Fibroblast of lung (primary cell): ENCODE measurements at regions not wholly inside any gene's neighbourhood (a gene's known extent, or its start where the extent isn't known, plus 50 kb on each side); places are given as distances from the start of the nearest gene placed in this dataset.
"Not testable (repeated sequence)": the region's sequence is repeated elsewhere in the genome, so short reads cannot be mapped to it uniquely, and the experiment has no call there.

Experiments
- DNase-seq, 2 donors: peaks; one replicate each; pipeline versions ENCODE4 v3.0.0 to v3.0.0-alpha.2; 2010; ENCODE audit warnings: low read depth in 2 of 2
- H2AFZ ChIP-seq: 2 replicates; pipeline ENCODE4 v1.5.1; 2012; ENCODE audit warnings: low read length, control low read depth, inconsistent platforms
- H3K27ac ChIP-seq: 2 replicates; pipeline ENCODE4 v1.5.1; 2011; ENCODE audit warnings: low read length, control low read depth; ENCODE audit not compliant: insufficient read depth
- H3K27me3 ChIP-seq: 2 replicates; pipeline ENCODE4 v1.5.1; 2011; ENCODE audit warnings: mild to moderate bottlenecking, low read length; ENCODE audit not compliant: control insufficient read depth, insufficient read depth
- H3K36me3 ChIP-seq: 2 replicates; pipeline ENCODE4 v1.5.1; 2011; ENCODE audit warnings: low read length; ENCODE audit not compliant: control insufficient read depth, insufficient read depth
- H3K4me1 ChIP-seq: 2 replicates; pipeline ENCODE4 v1.5.1; 2011; ENCODE audit warnings: low read length; ENCODE audit not compliant: control insufficient read depth, insufficient read depth; ENCODE audit errors: extremely low read depth
- H3K4me2 ChIP-seq: 2 replicates; pipeline ENCODE4 v1.5.1; 2011; ENCODE audit warnings: low read length, control low read depth; ENCODE audit not compliant: insufficient read depth; ENCODE audit errors: extremely low read depth
- H3K4me3 ChIP-seq, 4 experiments: fragments of 200-600 bp in 1 of 4; sonication (generic) in 1 of 4; replicated peaks in 1 of 4; 2 replicates each; pipeline ENCODE4 v1.5.1; 2011 to 2016; ENCODE audit warnings: low read length in 4 of 4, low read depth in 3 of 4, mild to moderate bottlenecking in 3 of 4, control low read depth in 2 of 4, inconsistent platforms in 1 of 4, mixed read lengths in 1 of 4; ENCODE audit not compliant: insufficient read depth in 1 of 4; ENCODE audit errors: control extremely low read depth in 1 of 4
- H3K79me2 ChIP-seq: 2 replicates; pipeline ENCODE4 v1.5.1; 2012; ENCODE audit warnings: mild to moderate bottlenecking, low read length, inconsistent platforms; ENCODE audit not compliant: control insufficient read depth, insufficient read depth
- H3K9ac ChIP-seq: 2 replicates; pipeline ENCODE4 v1.5.1; 2011; ENCODE audit warnings: mild to moderate bottlenecking, low read length, control low read depth; ENCODE audit not compliant: insufficient read depth
- H3K9me3 ChIP-seq: 2 replicates; pipeline ENCODE4 v1.5.1; 2012; ENCODE audit warnings: low read depth, low read length; ENCODE audit not compliant: control insufficient read depth, insufficient read depth
- H4K20me1 ChIP-seq: 2 replicates; pipeline ENCODE4 v1.5.1; 2011; ENCODE audit warnings: low read length; ENCODE audit not compliant: control insufficient read depth, insufficient read depth; ENCODE audit errors: extremely low read depth
- EZH2 ChIP-seq: IDR thresholded peaks from 2 replicates; pipeline ENCODE4 v1.5.1; 2012; ENCODE audit warnings: low read length, control low read depth, mild to moderate bottlenecking; ENCODE audit errors: missing control alignments
- TF ChIP-seq, protein P1 (sequence below), 2 donors: IDR thresholded peaks in 1 of 2; conservative IDR thresholded peaks in 1 of 2; 1 replicate in 1 of 2; 2 replicates in 1 of 2; pipeline ENCODE4 v1.5.1; 2011 to 2012; ENCODE audit warnings: low read length in 2 of 2, control low read depth in 1 of 2, inconsistent platforms in 1 of 2, low read depth in 1 of 2, mild to moderate bottlenecking in 1 of 2

DNA sequence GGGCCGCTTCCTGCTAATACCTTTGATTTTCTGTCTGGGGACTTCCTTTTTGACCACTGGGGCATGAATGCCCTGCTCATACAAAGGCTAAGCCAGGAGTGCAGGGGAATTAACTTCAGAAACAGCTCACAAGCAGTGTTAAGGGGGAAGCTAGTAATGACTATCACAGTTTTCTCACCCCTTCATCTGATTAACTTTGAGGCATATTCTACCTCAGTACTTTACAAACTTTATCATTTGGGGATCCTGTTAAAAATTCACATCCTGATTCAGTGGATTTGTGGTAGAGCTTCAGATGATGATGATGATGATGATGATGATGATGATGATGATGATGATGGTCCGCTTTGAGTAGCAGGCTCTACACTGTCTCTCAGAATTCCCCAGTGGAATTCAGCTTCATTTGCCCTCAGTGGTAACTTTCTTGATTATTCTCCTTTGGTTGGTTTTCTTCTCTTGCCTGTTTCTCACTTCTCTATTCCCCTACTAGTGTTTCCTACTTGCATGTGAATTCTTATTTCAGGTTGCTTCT is 78.4 kb upstream of the TMEM170B start:
- no peaks in the 10 kb centered on the region for H3K79me2 ChIP-seq
- no peak overlapping the region for H3K4me2 ChIP-seq
- H3K9me3 ChIP-seq, result no peaks in the 10 kb centered on the region
- H4K20me1 ChIP-seq, result no peaks in the 10 kb centered on the region
- no peak overlapping the region for H3K9ac ChIP-seq
- no peak overlapping the region for H3K27ac ChIP-seq
- no peaks in the 10 kb centered on the region for H3K36me3 ChIP-seq
- DNase-seq, result no peak
- H2AFZ ChIP-seq, result no peak overlapping the region
- H3K4me1 ChIP-seq, result no peaks in the 10 kb centered on the region
- H3K27me3 ChIP-seq, result no peaks in the 10 kb centered on the region
- TF ChIP-seq, protein P1, sequence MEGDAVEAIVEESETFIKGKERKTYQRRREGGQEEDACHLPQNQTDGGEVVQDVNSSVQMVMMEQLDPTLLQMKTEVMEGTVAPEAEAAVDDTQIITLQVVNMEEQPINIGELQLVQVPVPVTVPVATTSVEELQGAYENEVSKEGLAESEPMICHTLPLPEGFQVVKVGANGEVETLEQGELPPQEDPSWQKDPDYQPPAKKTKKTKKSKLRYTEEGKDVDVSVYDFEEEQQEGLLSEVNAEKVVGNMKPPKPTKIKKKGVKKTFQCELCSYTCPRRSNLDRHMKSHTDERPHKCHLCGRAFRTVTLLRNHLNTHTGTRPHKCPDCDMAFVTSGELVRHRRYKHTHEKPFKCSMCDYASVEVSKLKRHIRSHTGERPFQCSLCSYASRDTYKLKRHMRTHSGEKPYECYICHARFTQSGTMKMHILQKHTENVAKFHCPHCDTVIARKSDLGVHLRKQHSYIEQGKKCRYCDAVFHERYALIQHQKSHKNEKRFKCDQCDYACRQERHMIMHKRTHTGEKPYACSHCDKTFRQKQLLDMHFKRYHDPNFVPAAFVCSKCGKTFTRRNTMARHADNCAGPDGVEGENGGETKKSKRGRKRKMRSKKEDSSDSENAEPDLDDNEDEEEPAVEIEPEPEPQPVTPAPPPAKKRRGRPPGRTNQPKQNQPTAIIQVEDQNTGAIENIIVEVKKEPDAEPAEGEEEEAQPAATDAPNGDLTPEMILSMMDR (conservative IDR thresholded peaks at IDR 0.05 in 1 of 2, IDR thresholded peaks at IDR 0.05 in 1 of 2; ENCODE audit: low read depth in 1 of 2, low read length in 2 of 2), result no peak
- TF ChIP-seq EZH2, result no peak
- no peak overlapping the region for H3K4me3 ChIP-seq

DNA sequence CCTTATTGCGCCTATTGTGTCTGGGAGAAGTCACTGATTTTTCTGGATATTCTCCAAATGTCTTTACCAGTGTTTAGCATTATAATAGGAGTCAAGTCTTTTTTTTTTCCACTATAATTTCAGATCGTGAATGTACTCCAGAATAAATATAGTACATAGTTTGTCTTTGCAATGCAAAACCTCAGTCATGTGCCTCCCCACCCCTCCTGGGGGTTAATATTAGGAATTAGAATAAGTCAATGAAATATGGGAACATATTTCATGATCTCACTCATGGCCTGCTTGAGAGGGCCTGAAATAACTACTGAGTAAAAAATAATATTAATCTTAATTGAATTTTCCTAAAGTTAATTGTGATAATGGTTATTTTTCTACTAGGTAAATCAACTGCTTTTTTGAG is 79.0 kb upstream of the TMEM170B start:
- Histone ChIP-seq H3K36me3 (no peaks in the 10 kb centered on the region), H3K4me3 (no peak overlapping the region), H3K9ac (no peak overlapping the region), H3K4me2 (no peak overlapping the region), H4K20me1 (no peaks in the 10 kb centered on the region), H3K27ac (no peak overlapping the region), H3K27me3 (no peaks in the 10 kb centered on the region), H3K4me1 (no peaks in the 10 kb centered on the region), H3K9me3 (no peaks in the 10 kb centered on the region), H2AFZ (no peak overlapping the region), H3K79me2 (no peaks in the 10 kb centered on the region)
- no peak for DNase-seq
- TF ChIP-seq EZH2, result no peak
- TF ChIP-seq, protein P1 (conservative IDR thresholded peaks at IDR 0.05 in 1 of 2, IDR thresholded peaks at IDR 0.05 in 1 of 2; ENCODE audit: low read depth in 1 of 2, low read length in 2 of 2), result no peak

DNA sequence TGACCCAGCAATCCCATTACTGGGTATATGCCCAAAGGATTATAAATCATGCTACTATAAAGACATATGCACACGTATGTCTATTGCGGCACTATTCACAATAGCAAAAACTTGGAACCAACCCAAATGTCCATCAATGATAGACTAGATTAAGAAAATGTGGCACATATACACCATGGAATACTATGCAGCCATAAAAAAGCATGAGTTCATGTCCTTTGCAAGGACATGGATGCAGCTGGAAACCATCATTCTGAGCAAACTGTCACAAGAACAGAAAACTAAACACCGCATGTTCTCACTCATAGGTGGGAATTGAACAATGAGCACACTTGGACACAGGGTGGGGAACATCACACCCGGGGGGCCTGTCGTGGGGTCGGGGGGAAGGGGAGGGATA is 80.1 kb upstream of the TMEM170B start:
- not testable (repeated sequence) for H3K9me3 ChIP-seq, DNase-seq, H3K27ac ChIP-seq, H3K27me3 ChIP-seq, H4K20me1 ChIP-seq, H3K4me2 ChIP-seq, H3K4me3 ChIP-seq, H3K9ac ChIP-seq, H2AFZ ChIP-seq, H3K36me3 ChIP-seq, H3K4me1 ChIP-seq, H3K79me2 ChIP-seq

DNA sequence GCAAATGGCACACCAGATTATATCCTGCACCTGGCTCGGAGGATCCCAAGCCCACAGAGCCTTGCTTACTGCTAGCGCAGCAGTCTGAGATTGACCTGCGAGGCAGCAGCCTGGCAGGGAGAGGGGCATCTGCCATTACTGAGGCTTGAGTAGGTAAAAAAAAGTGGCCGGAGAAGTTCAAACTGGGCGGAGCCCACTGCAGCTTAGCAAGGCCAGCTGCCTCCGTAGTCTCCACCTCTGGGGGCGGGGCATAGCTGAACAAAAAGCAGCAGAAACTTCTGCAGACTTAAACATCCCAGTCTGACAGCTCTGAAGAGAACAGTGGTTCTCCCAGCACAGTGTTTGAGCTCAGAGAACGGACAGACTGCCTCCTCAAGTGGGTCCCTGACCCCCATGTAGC is 85.4 kb upstream of the TMEM170B start:
- H2AFZ ChIP-seq, H3K36me3 ChIP-seq, H3K4me1 ChIP-seq, H3K4me3 ChIP-seq, H3K9me3 ChIP-seq, H3K9ac ChIP-seq, DNase-seq, H3K27me3 ChIP-seq, H3K4me2 ChIP-seq, H3K27ac ChIP-seq, H3K79me2 ChIP-seq, H4K20me1 ChIP-seq: not testable (repeated sequence)
